Brain microvascular endothelial cell (primary cell): ENCODE measurements at regions not wholly inside any gene's neighbourhood (a gene's known extent, or its start where the extent isn't known, plus 50 kb on each side); places are given as distances from the start of the nearest gene placed in this dataset.
A peak's percentile ranks its signal among the peaks of the same experiment; 100 is the strongest.

Source experiments
- DNase-seq: peaks from one replicate; pipeline ENCODE4 v3.0.0-alpha.2; 2020
- H3K27ac ChIP-seq: fragments of 250-450 bp; sonication (Bioruptor Pico); 2 replicates; pipeline ENCODE4 v1.5.1; 2020; ENCODE audit warnings: mild to moderate bottlenecking, moderate library complexity
- H3K27me3 ChIP-seq: fragments of 250-450 bp; sonication (Bioruptor Pico); replicated peaks from 2 replicates; pipeline ENCODE4 v1.5.1; 2020; ENCODE audit warnings: mild to moderate bottlenecking
- H3K36me3 ChIP-seq: fragments of 250-450 bp; sonication (Bioruptor Pico); replicated peaks from 2 replicates; pipeline ENCODE4 v1.5.1; 2020; ENCODE audit warnings: mild to moderate bottlenecking
- H3K4me3 ChIP-seq: 2 replicates; pipeline ENCODE4 v1.5.1; 2011; ENCODE audit warnings: low read depth, mild to moderate bottlenecking, control low read depth, low read length, moderate library complexity
- CTCF ChIP-seq: IDR thresholded peaks from 2 replicates; pipeline ENCODE4 v1.5.1; 2011; ENCODE audit warnings: low read depth, mild to moderate bottlenecking, moderate library complexity, low read length, control low read depth, inconsistent platforms; ENCODE audit errors: missing control alignments
- in situ Hi-C: cut with HindIII; loops from 2 replicates; pipeline ENCODE4 v1.10.0; 2017; ENCODE audit warnings: low sequenced_read_pairs, low pct_ligation_motif_present

- H3K27me3 ChIP-seq = no peaks in the 10 kb centered on the region
- H3K36me3 ChIP-seq = no peaks in the 10 kb centered on the region
- TF ChIP-seq CTCF = peak; percentile 85
- peak overlapping the region; percentile 28 for H3K4me3 ChIP-seq
- in situ Hi-C loops = no loop called here
- peak; percentile 54 for DNase-seq
- no peak overlapping the region for H3K27ac ChIP-seq
Measured at GRCh38 chr6:141562851-141563763, 569.6 kb upstream of the GJE1 start.

DNA sequence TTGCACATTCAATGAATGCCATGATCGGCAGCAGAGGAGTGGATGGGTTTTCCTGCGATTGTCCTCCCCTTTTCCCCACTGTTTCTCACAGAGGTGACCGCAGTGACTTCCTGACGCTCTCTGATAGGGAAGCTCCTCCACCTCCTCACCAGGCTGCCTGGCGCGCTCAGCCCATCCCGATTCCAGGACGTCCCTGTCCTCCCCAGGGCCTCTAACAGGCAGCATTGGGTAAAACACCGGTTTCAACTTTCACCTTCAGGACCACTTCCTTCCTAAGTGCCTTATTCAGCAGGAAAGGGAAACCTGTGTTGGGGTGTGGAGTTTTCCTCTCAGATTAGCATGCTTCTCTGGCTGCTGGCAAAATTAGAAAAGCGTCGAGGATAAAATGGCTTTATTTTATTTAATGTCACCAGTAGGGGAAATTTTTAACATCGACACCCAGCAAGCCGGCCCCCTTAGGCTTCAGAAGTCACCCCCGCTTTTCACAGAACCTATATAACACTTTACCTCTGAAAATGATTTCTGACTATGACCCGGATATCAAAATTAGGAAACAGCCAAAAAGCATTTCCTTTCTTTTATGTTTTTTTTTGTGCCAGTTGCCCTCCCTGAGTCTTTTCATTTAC lies 570.4 kb upstream of the GJE1 start:
- Histone ChIP-seq H3K4me3 (peak overlapping the region; percentile 28), H3K27me3 (no peaks in the 10 kb centered on the region), H3K36me3 (no peaks in the 10 kb centered on the region), H3K27ac (no peak overlapping the region)
- DNase-seq = peak; percentile 5
- in situ Hi-C loops = no loop called here
- TF ChIP-seq CTCF = no peak

GRCh38 chr6:141561154-141561553 lies 571.6 kb upstream of the GJE1 start:
- Histone ChIP-seq H3K4me3 (no peak overlapping the region), H3K36me3 (no peaks in the 10 kb centered on the region), H3K27ac (no peak overlapping the region), H3K27me3 (no peaks in the 10 kb centered on the region)
- no peak for TF ChIP-seq CTCF
- DNase-seq = no peak
- in situ Hi-C loops = no loop called here

- Histone ChIP-seq H3K36me3 (no peaks in the 10 kb centered on the region), H3K27ac (peak overlapping the region; percentile 32), H3K27me3 (no peaks in the 10 kb centered on the region), H3K4me3 (no peak overlapping the region)
- peak; percentile 71 for DNase-seq
- TF ChIP-seq CTCF = no peak
- in situ Hi-C loops = no loop called here
Measured at GRCh38 chr6:141552463-141552862, 580.3 kb upstream of the GJE1 start.

GRCh38 chr6:141552031-141552430 lies 580.7 kb upstream of the GJE1 start:
- in situ Hi-C loops = no loop called here
- no peaks in the 10 kb centered on the region for H3K27me3 ChIP-seq
- no peak for DNase-seq
- no peaks in the 10 kb centered on the region for H3K36me3 ChIP-seq
- H3K4me3 ChIP-seq = no peak overlapping the region
- H3K27ac ChIP-seq = no peak overlapping the region
- TF ChIP-seq CTCF = no peak
